Fibroblast of peridontal ligament (primary cell): ENCODE measurements at regions not wholly inside any gene's neighbourhood (a gene's known extent, or its start where the extent isn't known, plus 50 kb on each side); places are given as distances from the start of the nearest gene placed in this dataset.
A peak's percentile ranks its signal among the peaks of the same experiment; 100 is the strongest.

Experiments used
- DNase-seq: peaks from one replicate; pipeline ENCODE4 v3.0.0-alpha.2; 2010; ENCODE audit errors: extremely low read depth

DNA sequence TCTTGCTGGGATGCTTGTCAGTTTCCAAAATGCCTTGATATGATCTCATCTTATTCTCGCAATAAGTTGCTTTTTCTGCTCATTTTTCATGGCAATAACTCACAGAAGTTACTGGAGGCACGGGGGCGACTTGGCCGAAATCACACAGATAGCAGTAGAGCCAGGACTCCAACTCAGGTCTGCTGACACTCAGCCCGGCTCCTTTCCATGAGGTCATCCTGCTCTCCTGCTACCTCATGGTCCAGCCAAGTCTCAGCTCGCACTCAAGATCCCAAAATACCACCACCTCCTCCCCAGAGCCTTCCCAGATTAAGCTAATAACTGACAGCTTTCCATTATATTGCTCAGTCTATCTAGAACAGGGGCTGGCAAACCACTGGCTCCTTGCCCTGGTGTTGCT is 269.5 kb downstream of the MAP2K4 start:
- no peak for DNase-seq

DNA sequence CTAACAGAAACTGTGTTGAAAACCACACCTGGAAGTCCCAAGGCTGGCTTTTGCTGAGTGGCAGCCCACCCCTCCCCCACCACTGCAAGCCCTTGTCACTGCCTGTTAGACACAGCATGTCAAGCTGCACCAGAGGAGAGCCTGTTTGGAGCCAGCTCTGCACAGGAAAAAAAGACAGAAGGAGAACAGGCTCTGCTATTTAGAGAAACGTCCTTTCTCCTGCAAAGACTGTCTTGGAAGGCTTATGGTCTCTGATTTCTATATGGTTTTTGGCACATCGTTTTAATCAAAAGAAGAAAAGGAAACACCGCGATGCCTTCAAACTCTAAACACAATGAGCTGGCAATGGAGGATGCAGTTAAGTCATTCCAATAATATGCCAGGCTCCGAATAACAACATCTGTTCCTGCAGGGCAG is 275.5 kb downstream of the MAP2K4 start:
- no peak for DNase-seq

DNA sequence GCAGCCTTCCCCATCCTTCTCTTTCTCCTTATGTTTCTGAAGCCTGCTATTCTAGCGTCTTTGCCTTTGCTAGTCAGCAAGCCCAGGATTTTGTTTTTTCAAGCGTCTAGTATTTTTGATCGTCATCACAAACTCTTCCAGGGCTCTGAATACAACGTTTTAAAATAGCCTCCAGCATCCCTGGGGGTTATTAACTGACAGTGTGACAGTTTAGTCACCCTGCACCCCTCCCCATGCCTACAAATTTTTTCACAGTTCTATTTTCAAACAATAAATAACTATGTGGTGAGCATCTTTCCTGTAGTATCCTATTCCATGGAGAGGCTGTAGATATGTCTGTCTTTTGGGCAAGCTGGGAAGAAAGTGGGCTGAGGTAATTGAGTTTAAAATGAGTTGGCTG is 280.9 kb downstream of the MAP2K4 start:
- no peak for DNase-seq

DNA sequence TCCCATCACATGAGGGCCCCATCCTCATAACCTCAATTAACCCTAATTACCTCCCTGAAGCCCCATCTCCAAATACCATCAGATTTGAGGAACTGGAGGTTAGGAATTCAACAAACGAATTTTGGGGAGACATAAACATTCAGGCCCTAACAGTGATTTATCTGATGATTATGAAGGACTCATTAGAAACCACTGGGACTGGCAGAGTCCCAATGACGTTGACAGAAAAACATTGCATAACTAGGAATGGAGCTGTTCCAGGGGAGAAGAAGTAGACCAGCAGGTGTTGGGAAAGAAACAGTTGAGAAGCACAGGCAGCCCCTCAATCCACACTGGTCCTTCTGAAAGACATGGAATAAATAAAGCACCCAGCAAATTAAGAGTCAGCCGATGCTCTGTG is 282.0 kb downstream of the MAP2K4 start:
- DNase-seq: no peak

DNA sequence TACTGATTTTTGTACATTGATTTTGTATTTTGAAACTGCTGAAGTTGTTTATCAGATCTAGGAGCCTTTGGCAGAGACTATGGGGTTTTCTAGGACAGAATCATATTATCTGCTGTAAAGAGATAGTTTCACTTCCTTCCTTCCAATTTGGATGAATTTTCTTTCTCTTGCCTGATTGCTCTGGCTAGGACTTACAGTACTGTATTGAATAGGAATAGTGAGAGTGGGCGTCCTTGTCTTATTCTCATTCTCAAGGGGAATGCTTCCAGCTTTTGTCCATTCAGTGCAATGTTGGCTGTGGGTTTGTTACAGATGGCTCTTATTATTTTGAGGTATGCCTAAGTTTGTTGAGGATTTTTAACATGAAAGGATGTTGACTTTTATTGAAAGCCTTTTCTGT is 290.1 kb downstream of the MAP2K4 start:
- no peak for DNase-seq

DNA sequence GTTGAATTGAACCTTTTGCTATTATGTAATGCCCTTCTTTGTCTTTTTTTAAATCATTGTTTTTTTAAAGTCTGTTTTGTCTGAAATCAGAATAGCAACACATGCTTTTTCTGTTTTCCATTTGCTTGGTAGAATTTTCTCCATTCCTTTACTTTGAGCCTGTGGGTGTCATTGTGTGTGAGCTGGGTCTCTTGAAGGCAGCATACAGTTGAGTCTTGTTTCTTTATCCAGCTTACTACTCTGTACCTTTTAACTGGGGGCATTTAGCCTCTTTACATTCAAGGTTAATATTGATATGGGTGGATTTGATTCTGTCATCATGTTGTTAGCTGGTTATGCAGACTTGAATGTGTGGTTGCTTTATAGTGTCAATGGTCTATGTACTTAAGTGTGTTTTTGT is 292.0 kb downstream of the MAP2K4 start:
- no peak for DNase-seq

DNA sequence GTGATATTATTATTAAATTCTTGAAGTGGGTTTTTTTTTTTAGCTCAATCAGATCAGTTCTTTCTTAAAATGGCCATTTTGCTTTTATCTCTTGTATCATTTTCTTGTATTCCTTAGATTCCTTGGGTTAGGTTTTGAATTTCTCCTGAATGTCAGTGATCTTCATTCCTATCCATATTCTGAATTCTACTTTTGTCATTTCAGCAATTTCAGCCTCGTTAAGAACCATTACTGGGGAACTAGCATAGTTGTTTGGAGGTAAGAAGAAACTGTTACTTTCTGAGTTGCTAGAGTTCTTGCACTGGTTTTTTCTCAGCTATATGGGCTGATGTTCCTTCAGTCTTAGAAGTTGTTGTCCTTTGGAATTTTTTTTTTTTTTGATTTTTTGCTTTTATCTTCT is 293.1 kb downstream of the MAP2K4 start:
- DNase-seq: no peak

DNA sequence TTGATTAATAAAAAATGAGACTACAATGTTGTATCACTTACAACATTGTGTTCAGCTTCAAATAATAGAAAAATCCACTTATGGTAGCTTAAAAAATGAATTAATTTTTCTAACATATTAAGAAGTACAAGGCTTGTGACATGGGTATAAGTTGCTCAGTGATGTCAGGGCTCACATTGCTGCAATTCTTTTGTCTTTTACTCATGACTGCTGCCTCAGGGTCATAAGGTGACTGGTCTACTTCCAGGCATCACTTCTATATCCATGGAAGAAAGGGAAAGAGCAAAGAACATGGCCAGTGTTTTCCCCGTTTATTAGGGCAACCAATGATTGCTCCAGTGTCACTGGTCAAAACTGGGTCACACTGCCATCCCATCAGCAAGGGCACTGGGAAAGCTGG is 295.3 kb downstream of the MAP2K4 start:
- DNase-seq: no peak

DNA sequence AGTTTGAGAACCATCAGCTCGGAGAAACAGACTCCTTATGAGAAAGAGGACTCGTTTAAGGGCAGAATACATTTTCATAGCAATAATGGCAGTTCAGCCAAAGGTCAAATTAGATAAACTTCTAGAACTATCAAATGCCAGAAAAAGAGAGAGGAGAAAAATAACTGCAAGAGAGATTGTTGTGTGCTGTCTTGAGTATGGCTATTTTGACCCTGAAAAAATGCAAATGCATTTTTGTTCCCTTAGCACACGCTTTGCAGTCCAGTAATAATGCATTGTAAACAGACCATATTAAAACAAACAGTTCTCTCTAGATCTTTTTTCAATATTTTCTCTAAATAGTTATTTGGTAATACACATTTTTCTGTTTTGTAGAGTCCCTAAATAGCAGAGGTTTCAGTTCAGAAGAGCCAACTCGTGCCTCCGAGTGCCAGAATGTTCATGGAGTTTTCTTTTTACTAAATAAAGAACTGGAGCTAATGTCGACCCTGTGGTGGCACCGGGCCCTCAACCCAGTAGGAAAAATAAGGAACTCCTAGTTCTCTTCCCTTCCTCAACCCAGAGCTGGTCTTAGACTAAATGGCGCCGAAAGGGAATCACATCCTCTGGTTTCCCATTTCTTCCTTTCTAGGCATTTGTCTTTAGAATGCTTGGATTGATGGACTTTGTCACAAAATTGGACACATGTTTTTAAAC is 298.0 kb downstream of the MAP2K4 start:
- DNase-seq: peak; percentile 16

DNA sequence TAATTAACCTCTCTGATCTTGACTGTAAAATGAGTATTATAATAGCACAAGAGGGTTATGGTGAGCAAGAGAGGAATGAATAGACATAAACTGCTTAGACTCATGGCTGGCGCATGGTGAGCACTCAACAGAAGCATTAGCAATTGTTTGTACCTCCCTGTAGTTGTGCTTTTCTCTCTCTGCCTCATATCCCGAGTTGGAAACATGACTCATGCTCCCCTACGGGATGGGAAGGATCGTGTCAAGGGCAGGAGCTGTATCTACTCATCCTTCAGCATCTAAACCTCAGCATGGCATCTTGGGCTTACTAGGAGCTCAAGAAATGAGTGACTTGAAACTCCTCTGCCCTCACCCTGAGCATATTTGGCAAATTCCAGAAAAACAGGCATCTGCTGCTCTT is 299.6 kb downstream of the MAP2K4 start:
- DNase-seq: no peak

DNA sequence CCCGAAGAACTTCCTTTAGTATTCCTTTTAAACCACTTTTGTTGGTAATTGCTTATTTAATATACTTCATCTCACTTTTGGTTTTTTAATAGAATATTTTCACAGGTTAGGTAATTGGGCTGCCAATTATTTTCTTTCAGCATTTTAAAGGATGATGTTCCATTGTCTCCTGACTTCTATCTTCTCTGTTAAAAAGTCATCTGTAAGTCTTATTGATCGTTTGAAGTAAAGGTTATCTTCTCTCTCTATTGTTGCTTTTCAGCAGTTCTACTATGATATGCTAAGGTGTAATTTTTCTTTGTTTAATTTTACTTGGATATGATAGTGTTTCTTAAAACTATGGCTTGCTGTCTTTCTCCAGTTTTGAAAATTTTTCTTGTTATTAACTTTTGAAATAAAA is 307.5 kb downstream of the MAP2K4 start:
- no peak for DNase-seq

DNA sequence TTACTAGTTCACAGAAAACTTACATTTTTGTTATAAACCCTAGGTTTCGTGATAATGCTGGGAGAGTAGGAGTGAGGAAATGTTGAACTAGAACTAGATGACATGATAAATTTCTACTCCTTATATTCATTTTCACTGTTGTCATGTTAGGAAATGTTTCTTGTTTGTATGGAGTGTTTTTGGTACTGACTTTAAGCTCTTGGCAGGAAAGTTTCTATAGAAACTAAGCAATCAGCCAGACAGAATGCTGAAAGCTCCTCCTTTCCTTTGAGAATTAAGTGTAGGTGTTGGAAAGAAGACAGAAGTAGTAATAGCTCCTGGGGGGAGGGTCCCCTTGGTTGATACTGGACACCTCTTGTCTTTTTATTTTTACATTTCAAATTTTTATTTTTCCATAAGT is 309.8 kb downstream of the MAP2K4 start:
- no peak for DNase-seq

DNA sequence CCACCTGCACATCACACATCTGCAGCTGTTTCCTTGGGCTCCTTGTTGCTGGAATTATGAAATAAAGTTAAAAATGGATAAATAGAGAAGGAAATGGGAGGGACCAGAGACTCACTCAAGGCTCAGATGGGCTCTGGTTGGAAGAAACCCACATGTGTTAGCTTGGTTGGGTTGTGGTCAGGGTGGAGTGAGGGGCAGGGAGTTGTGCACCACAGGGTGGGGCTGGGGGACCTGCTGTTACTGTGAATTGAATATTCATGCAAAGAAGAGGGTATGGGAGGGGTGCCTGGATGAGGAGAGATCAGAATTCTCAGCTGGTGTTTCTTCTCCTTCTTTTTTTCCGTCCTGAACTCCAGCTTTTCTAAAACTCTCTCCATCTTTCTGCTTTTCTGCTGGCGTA is 320.7 kb downstream of the MAP2K4 start:
- DNase-seq: no peak

DNA sequence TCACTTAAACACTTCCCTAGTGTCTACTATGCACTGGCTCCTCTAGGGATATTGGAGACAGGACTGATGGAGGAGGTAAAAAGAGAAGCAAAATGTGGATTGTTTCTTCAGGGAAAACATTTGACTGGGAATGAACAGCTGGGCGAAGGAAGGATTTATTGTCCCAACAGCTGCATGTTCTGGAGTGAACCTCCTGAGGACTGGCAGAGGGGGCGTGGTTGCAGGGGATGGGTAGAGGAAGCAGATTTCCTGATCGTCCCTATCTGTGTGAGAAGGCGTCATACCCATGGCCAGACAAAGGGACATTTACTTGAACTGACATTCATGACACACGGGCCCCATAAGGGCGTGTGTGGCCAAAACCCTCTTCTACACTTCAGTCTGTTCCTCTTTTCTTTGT is 321.5 kb downstream of the MAP2K4 start:
- no peak for DNase-seq

DNA sequence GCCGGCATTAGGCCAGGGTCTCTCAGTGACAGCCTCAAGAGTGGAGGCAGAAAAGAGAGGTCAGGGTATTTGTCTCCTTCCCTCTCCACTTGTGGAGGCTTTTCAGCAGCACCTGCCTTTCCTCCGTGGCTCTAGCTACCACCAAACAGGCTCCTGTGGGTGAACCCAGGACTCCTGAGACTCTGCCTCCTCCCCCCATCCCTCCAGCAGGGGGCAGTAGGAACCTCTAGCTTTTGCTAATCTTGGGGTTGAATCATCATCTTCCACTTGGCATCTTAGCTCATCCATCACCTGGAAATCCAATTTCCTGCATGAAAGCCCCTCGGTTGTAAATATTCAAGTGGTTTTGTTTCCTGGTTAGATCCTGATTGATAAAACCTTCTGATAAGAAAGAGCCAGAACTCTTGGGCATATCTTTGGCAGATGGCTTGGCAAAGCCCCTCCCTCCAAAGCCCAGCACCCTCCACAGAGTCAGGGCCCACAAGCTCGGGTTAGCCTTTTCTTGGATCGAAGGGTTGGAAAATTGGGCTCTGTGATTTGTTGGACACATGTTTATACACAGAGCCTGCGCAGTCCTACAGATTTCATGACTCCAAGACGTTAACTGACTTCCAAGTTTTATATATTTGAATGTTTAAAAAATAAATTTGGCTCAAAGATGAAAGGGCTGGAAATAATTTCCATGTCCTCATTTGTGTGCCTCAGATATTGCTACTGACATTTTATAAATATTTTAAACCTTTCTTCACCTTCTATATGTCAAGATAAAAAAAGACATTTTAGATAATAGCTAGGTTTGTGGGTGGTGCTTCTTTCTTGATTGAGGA is 322.1 kb downstream of the MAP2K4 start:
- DNase-seq: no peak

DNA sequence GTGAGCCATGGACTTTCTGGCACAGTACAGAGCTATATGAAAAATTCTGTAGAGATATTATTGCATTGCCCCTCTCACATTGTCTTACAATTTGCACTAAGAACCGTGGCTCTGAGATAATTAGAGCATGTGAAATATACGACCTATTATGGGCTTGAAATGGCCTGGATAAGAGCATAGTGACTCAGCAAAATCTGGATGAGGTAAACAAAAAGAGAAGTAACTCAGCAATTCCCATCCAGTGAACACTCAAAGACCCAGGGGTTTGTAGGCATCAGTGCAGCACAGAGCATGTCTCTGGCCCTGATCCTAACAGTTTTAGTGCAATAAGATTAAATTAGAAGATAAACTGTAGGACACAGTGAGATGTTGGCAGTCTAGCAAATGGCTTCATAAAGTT is 317.2 kb upstream of the MYOCD start:
- DNase-seq: no peak

DNA sequence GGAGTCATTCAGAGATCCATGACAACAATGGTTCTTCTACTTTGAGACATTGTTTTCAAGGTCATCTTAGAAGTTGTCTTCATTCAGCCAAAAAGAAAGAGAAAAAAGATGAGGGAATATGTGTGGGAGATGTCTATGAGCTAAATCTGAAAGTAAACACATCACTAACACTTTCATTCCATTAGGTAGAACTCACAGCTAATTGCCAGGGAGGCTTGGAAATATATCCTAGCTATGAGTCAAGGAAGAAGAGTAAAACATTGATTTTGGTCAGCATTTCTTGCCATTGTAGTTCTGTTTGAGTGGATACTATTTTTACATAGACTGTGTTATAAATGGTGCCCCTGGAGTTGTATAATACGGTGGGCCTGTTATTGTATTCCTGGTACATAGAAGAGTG is 316.4 kb upstream of the MYOCD start:
- DNase-seq: no peak

DNA sequence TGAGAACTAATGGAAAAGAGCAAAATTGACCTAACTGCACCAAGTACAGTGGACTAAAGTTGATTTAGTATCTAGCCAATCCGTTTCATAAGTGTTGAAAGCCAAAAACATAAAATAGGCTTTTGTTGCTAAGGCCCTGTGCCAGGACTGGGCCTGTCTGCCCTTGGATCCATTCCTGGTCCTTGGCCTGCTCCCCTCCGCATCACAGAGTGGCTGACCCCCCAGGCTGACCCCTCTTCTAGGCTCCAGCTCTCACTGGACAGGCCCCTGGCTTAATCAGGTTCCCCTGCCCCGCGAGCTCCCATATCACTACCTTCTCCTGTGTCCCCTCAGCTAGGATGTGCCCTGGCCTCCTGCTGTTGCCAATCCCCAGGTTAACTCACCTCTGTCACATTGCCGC is 313.6 kb upstream of the MYOCD start:
- no peak for DNase-seq

DNA sequence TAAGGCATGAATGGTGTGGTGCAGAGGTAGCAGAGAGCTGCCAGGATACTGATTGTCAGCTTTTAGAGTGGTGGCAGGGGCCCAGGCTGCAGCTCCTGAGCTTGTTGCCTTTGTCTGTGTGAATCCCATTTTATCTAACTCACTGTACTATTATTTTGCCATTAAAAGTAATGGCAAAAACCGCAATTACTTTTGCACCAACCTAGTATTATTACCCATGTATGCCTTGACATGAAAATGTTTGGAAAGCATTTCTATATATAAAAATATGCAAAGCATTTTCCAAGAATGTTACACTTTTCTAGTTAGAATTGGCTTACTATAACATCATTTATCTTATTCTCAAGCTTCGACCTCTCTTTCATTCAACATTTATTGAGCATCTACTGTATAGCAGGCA is 308.1 kb upstream of the MYOCD start:
- no peak for DNase-seq

DNA sequence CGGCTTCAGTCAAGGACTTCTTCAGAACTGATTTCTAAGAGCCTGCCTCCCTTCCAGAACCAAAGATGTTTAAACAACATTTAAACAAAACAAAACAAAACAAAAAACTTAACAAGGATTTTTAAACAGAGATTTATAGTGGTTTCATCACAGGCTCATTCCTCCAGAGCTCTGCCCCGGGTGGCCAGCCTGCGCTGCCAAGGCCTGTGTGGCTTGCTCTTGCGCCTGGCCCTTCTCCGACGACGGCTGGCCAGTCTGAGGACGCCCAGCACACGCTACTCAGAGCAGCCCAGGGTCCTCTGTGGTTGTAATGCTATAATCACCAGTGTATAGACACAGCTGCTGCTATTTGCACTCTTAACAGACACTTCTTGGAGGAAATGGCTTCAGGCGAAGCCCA is 307.2 kb upstream of the MYOCD start:
- peak; percentile 1 for DNase-seq

DNA sequence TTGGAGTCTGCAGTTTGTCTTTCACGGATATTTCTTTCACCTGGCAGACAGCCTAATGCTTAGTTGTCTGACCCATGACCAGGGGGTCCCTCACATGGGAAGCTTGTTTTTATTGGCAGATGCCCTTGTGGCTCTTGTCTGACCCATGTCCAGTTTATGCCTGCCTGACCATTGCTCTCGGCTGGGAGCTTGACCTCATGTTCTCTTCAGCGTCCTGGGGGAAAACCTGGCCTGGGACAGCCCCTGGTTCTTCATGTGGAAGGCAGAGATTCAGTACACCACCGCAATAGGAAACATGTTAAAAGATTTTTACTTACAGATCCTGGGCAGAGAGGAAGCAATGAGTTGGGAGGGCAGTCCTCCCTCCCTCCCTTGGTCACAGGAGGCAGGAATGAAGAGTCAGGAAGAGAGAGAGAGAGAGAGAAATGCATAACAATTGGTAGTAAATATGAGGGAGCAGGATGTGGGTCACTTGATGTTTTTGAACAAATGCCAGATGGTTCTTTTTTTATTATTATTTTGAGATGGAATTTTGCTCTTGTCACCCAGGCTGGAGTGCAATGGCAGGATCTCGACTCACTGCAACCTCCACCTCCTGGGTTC is 302.7 kb upstream of the MYOCD start:
- DNase-seq: no peak

DNA sequence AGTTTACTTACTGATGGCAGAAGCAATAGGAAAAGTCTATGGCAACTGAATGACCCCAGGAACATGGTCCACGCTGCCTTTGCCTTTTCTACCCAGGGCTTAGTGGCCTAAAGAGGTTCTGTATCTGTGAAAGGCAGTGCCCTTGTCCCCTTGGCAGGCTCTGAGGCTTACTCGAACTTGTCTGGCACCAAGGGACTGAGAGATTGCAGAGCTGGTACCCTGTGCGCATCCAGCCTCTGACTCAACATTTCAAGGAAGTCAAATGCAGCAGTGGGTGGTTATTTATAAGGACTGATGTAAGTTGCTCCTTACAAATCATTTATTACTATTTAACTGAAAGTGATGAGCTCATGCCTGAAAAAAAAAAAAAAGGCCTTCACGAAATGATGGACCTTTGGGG is 299.9 kb upstream of the MYOCD start:
- no peak for DNase-seq

DNA sequence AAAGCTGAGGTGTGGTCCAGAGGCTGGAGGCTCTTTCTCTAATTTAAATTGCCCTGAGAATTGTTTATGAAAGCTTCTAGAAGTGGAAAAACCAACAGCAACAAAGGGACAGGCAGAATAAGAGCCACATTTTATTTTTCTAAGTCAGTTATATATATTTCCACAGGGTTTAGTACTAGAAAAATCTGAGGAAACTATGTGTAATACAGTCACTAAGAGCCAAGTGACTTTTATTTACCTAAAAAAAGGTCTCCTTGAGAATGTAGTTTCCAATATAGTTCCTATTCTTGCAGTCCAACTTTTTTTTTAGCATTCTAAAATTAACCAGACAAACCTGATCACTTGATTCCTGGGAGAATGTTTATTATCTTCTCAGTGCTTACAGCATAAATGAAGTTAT is 296.6 kb upstream of the MYOCD start:
- no peak for DNase-seq
